WTC11 (cell line): ENCODE measurements at regions not wholly inside any gene's neighbourhood (a gene's known extent, or its start where the extent isn't known, plus 50 kb on each side); places are given as distances from the start of the nearest gene placed in this dataset.

Source experiments
- ATAC-seq: fragments of 200-7000 bp; cut with Tn5 transposase; 2 replicates; pipeline ENCODE4 v1.10.0; 2021; ENCODE audit warnings: mild to moderate bottlenecking, moderate library complexity
- CTCF ChIA-PET: fragments of 300-600 bp; sonication (Branson Sonifier 250); formaldehyde crosslinking; loops from one replicate; lab custom pipeline; 2021; ENCODE audit warnings: antibody characterized with exemption; lab: Charles Lee
- POLR2A ChIA-PET: fragments of 350-600 bp; sonication (Branson Sonifier 250); formaldehyde crosslinking; loops from one replicate; lab custom pipeline; 2021; ENCODE audit warnings: antibody characterized with exemption; lab: Charles Lee
- DNase-seq: peaks from one replicate; pipeline ENCODE4 v3.0.0; 2021; ENCODE audit warnings: low spot score
- H3K27ac Mint-ChIP-seq: 2 replicates; pipeline ENCODE4 v1.8.0; 2021; ENCODE audit warnings: mixed read lengths
- H3K27me3 Mint-ChIP-seq: 2 replicates; pipeline ENCODE4 v1.8.0; 2021; ENCODE audit warnings: low read depth, mild to moderate bottlenecking, moderate library complexity, mixed read lengths
- H3K36me3 Mint-ChIP-seq: 2 replicates; pipeline ENCODE4 v1.8.0; 2021; ENCODE audit warnings: mixed read lengths
- H3K4me1 Mint-ChIP-seq: 2 replicates; pipeline ENCODE4 v1.8.0; 2022; ENCODE audit warnings: mixed read lengths
- H3K4me3 Mint-ChIP-seq: 2 replicates; pipeline ENCODE4 v1.8.0; 2021; ENCODE audit warnings: mild to moderate bottlenecking, moderate library complexity, mixed read lengths
- H3K9me3 Mint-ChIP-seq: 2 replicates; pipeline ENCODE4 v1.8.0; 2021; ENCODE audit warnings: mixed read lengths
- CREB1 ChIP-seq: sonication (generic); formaldehyde crosslinking; IDR thresholded peaks from 2 replicates; pipeline ENCODE4 v1.8.0; 2023; ENCODE audit warnings: mild to moderate bottlenecking, missing genetic modification reagents
- ESRRA ChIP-seq: sonication (generic); formaldehyde crosslinking; IDR thresholded peaks from 2 replicates; pipeline ENCODE4 v1.8.1; 2022; ENCODE audit warnings: mild to moderate bottlenecking, missing genetic modification reagents, borderline replicate concordance
- ETV6 ChIP-seq: sonication (generic); formaldehyde crosslinking; IDR thresholded peaks from 2 replicates; pipeline ENCODE4 v1.8.1; 2022; ENCODE audit warnings: mild to moderate bottlenecking, missing genetic modification reagents
- GABPB1 ChIP-seq: sonication (generic); formaldehyde crosslinking; IDR thresholded peaks from 2 replicates; pipeline ENCODE4 v1.8.1; 2023; ENCODE audit warnings: mild to moderate bottlenecking, missing genetic modification reagents
- GRHL2 ChIP-seq: fragments of 250-450 bp; sonication (Bioruptor Pico); IDR thresholded peaks from 2 replicates; pipeline ENCODE4 v1.8.0; 2022; ENCODE audit warnings: mild to moderate bottlenecking, moderate library complexity; ENCODE audit not compliant: insufficient replicate concordance, severe bottlenecking
- JAZF1 ChIP-seq: fragments of 250-450 bp; sonication (Bioruptor Pico); IDR thresholded peaks from 2 replicates; pipeline ENCODE4 v1.9.0; 2021; ENCODE audit warnings: moderate library complexity, mild to moderate bottlenecking, inconsistent platforms
- MXD4 ChIP-seq: fragments of 250-450 bp; sonication (Bioruptor Pico); IDR thresholded peaks from 2 replicates; pipeline ENCODE4 v1.8.0; 2021; ENCODE audit warnings: mild to moderate bottlenecking, moderate library complexity, borderline replicate concordance
- TF ChIP-seq, protein P1 (sequence below): sonication (generic); formaldehyde crosslinking; IDR thresholded peaks from 2 replicates; pipeline ENCODE4 v1.8.1; 2023; ENCODE audit warnings: mild to moderate bottlenecking, missing genetic modification reagents
- TF ChIP-seq, protein P2 (sequence below): fragments of 250-450 bp; sonication (Bioruptor Pico); IDR thresholded peaks from 2 replicates; pipeline ENCODE4 v1.9.0; 2021; ENCODE audit warnings: mild to moderate bottlenecking, borderline replicate concordance
- TF ChIP-seq, protein P3 (sequence below): sonication (generic); formaldehyde crosslinking; IDR thresholded peaks from 2 replicates; pipeline ENCODE4 v1.8.0; 2023; ENCODE audit warnings: missing genetic modification reagents
- TF ChIP-seq, protein P4 (sequence below): sonication (generic); formaldehyde crosslinking; IDR thresholded peaks from 2 replicates; pipeline ENCODE4 v1.8.1; 2023; ENCODE audit warnings: mild to moderate bottlenecking, missing genetic modification reagents
- TF ChIP-seq, protein P5 (sequence below): sonication (generic); formaldehyde crosslinking; IDR thresholded peaks from 2 replicates; pipeline ENCODE4 v1.8.0; 2022; ENCODE audit warnings: mild to moderate bottlenecking, missing genetic modification reagents
- TF ChIP-seq, protein P6 (sequence below): sonication (generic); formaldehyde crosslinking; IDR thresholded peaks from 2 replicates; pipeline ENCODE4 v1.8.1; 2022; ENCODE audit warnings: missing genetic modification reagents, borderline replicate concordance
- TF ChIP-seq, protein P7 (sequence below): sonication (generic); formaldehyde crosslinking; IDR thresholded peaks from 2 replicates; pipeline ENCODE4 v1.8.0; 2023; ENCODE audit warnings: mild to moderate bottlenecking, missing genetic modification reagents

DNA sequence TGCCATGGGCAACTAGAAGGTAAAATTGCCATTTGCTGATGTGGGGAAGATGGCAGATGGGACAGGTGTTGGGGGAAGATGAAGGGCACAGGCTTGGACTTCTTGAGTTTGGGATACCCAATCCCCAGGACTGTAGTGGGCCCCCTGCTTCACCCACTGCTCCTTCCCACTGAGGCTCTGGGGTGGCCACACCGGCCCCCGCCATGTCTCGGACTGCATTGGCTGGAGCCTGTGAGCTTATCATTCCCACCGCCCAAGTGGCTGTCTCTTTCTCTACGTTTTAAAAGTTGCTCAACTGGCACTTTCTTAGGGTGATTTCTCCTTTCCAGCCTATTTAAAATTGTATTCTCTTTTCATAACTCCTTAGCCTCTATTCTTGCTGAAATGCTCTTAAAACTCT, 730.0 kb upstream of the ADAMTS16 start (continued):
- TF ChIP-seq, protein P1, sequence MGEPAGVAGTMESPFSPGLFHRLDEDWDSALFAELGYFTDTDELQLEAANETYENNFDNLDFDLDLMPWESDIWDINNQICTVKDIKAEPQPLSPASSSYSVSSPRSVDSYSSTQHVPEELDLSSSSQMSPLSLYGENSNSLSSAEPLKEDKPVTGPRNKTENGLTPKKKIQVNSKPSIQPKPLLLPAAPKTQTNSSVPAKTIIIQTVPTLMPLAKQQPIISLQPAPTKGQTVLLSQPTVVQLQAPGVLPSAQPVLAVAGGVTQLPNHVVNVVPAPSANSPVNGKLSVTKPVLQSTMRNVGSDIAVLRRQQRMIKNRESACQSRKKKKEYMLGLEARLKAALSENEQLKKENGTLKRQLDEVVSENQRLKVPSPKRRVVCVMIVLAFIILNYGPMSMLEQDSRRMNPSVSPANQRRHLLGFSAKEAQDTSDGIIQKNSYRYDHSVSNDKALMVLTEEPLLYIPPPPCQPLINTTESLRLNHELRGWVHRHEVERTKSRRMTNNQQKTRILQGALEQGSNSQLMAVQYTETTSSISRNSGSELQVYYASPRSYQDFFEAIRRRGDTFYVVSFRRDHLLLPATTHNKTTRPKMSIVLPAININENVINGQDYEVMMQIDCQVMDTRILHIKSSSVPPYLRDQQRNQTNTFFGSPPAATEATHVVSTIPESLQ (CRISPR knock-in tag), result no peak
- TF ChIP-seq GRHL2 (CRISPR knock-in tag) (no peak), ETV6 (CRISPR knock-in tag) (no peak)
- TF ChIP-seq, protein P2, sequence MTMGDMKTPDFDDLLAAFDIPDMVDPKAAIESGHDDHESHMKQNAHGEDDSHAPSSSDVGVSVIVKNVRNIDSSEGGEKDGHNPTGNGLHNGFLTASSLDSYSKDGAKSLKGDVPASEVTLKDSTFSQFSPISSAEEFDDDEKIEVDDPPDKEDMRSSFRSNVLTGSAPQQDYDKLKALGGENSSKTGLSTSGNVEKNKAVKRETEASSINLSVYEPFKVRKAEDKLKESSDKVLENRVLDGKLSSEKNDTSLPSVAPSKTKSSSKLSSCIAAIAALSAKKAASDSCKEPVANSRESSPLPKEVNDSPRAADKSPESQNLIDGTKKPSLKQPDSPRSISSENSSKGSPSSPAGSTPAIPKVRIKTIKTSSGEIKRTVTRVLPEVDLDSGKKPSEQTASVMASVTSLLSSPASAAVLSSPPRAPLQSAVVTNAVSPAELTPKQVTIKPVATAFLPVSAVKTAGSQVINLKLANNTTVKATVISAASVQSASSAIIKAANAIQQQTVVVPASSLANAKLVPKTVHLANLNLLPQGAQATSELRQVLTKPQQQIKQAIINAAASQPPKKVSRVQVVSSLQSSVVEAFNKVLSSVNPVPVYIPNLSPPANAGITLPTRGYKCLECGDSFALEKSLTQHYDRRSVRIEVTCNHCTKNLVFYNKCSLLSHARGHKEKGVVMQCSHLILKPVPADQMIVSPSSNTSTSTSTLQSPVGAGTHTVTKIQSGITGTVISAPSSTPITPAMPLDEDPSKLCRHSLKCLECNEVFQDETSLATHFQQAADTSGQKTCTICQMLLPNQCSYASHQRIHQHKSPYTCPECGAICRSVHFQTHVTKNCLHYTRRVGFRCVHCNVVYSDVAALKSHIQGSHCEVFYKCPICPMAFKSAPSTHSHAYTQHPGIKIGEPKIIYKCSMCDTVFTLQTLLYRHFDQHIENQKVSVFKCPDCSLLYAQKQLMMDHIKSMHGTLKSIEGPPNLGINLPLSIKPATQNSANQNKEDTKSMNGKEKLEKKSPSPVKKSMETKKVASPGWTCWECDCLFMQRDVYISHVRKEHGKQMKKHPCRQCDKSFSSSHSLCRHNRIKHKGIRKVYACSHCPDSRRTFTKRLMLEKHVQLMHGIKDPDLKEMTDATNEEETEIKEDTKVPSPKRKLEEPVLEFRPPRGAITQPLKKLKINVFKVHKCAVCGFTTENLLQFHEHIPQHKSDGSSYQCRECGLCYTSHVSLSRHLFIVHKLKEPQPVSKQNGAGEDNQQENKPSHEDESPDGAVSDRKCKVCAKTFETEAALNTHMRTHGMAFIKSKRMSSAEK, result no peak
- TF ChIP-seq, protein P3, sequence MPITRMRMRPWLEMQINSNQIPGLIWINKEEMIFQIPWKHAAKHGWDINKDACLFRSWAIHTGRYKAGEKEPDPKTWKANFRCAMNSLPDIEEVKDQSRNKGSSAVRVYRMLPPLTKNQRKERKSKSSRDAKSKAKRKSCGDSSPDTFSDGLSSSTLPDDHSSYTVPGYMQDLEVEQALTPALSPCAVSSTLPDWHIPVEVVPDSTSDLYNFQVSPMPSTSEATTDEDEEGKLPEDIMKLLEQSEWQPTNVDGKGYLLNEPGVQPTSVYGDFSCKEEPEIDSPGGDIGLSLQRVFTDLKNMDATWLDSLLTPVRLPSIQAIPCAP (CRISPR knock-in tag), result no peak

DNA sequence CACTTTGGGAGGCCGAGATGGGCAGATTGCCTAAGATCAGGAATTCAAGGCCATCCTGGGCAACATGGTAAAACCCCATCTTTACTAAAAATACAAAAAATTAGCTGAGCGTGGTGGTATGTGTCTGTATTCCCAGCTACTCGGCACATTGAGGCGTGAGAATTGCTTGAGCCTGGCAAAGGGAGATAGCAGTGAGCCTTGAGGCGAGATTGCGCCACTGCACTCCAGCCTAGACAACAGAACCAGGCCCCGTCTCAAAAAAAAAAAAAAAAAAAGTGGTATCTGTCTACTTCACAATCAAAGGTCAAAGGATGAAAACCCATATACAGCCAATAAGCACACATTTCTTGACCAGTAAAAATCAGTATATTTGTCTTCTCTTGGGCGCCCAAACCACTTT, 728.5 kb upstream of the ADAMTS16 start:
- ATAC-seq, result peak; percentile 80

More for the DNA sequence above, 728.5 kb upstream of the ADAMTS16 start:
- ChIA-PET POLR2A (interaction anchor here (0.7 kb wide), 1 partner anchor 14 kb away, joined by 3 read pairs; no protein-coding TSS in a partner anchor), CTCF (interaction anchor here (0.5 to 1.1 kb wide), 8 partner anchors 10 to 1907 kb away, joined by 3 to 7 read pairs (median 3); no protein-coding TSS in a partner anchor)
- H3K9me3 Mint-ChIP-seq, result no peaks in the 10 kb centered on the region
- no peak overlapping the region for H3K4me3 Mint-ChIP-seq
- no peak overlapping the region for H3K27ac Mint-ChIP-seq
- TF ChIP-seq JAZF1 (CRISPR knock-in tag) (no peak), ESRRA (CRISPR knock-in tag) (no peak), CREB1 (CRISPR knock-in tag) (no peak), GABPB1 (no peak), MXD4 (CRISPR knock-in tag) (no peak)
- TF ChIP-seq, protein P4, sequence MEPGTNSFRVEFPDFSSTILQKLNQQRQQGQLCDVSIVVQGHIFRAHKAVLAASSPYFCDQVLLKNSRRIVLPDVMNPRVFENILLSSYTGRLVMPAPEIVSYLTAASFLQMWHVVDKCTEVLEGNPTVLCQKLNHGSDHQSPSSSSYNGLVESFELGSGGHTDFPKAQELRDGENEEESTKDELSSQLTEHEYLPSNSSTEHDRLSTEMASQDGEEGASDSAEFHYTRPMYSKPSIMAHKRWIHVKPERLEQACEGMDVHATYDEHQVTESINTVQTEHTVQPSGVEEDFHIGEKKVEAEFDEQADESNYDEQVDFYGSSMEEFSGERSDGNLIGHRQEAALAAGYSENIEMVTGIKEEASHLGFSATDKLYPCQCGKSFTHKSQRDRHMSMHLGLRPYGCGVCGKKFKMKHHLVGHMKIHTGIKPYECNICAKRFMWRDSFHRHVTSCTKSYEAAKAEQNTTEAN (CRISPR knock-in tag), result no peak
- TF ChIP-seq, protein P5, sequence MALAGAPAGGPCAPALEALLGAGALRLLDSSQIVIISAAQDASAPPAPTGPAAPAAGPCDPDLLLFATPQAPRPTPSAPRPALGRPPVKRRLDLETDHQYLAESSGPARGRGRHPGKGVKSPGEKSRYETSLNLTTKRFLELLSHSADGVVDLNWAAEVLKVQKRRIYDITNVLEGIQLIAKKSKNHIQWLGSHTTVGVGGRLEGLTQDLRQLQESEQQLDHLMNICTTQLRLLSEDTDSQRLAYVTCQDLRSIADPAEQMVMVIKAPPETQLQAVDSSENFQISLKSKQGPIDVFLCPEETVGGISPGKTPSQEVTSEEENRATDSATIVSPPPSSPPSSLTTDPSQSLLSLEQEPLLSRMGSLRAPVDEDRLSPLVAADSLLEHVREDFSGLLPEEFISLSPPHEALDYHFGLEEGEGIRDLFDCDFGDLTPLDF, result no peak
- TF ChIP-seq, protein P6, sequence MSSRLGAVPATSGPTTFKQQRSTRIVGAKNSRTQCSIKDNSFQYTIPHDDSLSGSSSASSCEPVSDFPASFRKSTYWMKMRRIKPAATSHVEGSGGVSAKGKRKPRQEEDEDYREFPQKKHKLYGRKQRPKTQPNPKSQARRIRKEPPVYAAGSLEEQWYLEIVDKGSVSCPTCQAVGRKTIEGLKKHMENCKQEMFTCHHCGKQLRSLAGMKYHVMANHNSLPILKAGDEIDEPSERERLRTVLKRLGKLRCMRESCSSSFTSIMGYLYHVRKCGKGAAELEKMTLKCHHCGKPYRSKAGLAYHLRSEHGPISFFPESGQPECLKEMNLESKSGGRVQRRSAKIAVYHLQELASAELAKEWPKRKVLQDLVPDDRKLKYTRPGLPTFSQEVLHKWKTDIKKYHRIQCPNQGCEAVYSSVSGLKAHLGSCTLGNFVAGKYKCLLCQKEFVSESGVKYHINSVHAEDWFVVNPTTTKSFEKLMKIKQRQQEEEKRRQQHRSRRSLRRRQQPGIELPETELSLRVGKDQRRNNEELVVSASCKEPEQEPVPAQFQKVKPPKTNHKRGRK (CRISPR knock-in tag), result no peak
- TF ChIP-seq, protein P7, sequence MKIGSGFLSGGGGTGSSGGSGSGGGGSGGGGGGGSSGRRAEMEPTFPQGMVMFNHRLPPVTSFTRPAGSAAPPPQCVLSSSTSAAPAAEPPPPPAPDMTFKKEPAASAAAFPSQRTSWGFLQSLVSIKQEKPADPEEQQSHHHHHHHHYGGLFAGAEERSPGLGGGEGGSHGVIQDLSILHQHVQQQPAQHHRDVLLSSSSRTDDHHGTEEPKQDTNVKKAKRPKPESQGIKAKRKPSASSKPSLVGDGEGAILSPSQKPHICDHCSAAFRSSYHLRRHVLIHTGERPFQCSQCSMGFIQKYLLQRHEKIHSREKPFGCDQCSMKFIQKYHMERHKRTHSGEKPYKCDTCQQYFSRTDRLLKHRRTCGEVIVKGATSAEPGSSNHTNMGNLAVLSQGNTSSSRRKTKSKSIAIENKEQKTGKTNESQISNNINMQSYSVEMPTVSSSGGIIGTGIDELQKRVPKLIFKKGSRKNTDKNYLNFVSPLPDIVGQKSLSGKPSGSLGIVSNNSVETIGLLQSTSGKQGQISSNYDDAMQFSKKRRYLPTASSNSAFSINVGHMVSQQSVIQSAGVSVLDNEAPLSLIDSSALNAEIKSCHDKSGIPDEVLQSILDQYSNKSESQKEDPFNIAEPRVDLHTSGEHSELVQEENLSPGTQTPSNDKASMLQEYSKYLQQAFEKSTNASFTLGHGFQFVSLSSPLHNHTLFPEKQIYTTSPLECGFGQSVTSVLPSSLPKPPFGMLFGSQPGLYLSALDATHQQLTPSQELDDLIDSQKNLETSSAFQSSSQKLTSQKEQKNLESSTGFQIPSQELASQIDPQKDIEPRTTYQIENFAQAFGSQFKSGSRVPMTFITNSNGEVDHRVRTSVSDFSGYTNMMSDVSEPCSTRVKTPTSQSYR (CRISPR knock-in tag), result no peak
- H3K27me3 Mint-ChIP-seq, result no peaks in the 10 kb centered on the region
- DNase-seq, result no peak
- H3K36me3 Mint-ChIP-seq, result no peaks in the 10 kb centered on the region
- peaks cover 15% of the 10 kb centered on the region for H3K4me1 Mint-ChIP-seq
